A673 (cell line): ENCODE measurements at regions not wholly inside any gene's neighbourhood (a gene's known extent, or its start where the extent isn't known, plus 50 kb on each side); places are given as distances from the start of the nearest gene placed in this dataset.

ENCODE experiments used
- BruUV-seq: library from RNA; stranded (reverse); fragments of 400-500 nt; replicated peaks from 2 replicates; lab custom pipeline; 2021; lab: Mats Ljungman, UMichigan
- CTCF ChIA-PET: fragments of 300-600 bp; sonication (Branson Sonifier 250); formaldehyde crosslinking; loops from one replicate; lab custom pipeline; 2022; ENCODE audit warnings: antibody characterized with exemption; lab: Charles Lee
- POLR2A ChIA-PET: fragments of 300-600 bp; sonication (Branson Sonifier 250); formaldehyde crosslinking; loops from one replicate; lab custom pipeline; 2022; ENCODE audit warnings: antibody characterized with exemption; ENCODE audit not compliant: low non-redundant PET; lab: Charles Lee
- DNase-seq: peaks from one replicate; pipeline ENCODE4 v3.0.0-alpha.2; 2015; ENCODE audit warnings: low spot score
- H3K27ac ChIP-seq: fragments of 200-600 bp; sonication (generic); 2 replicates; pipeline ENCODE4 v1.5.1; 2016; ENCODE audit warnings: mixed run types, low read depth, mild to moderate bottlenecking, mixed read lengths, antibody characterized with exemption, low read length; ENCODE audit not compliant: poor library complexity, severe bottlenecking
- H3K27me3 ChIP-seq: fragments of 200-600 bp; sonication (generic); replicated peaks from 2 replicates; pipeline ENCODE4 v1.6.1; 2017; ENCODE audit warnings: mixed run types, low read depth, mild to moderate bottlenecking, mixed read lengths, antibody characterized with exemption, low read length; ENCODE audit not compliant: insufficient read depth, poor library complexity
- H3K36me3 ChIP-seq: fragments of 200-600 bp; sonication (generic); 2 replicates; pipeline ENCODE4 v1.6.1; 2016; ENCODE audit warnings: mixed run types, mild to moderate bottlenecking, mixed read lengths, antibody characterized with exemption, low read length; ENCODE audit not compliant: insufficient read depth, poor library complexity, severe bottlenecking
- H3K4me1 ChIP-seq: fragments of 200-600 bp; sonication (generic); 2 replicates; pipeline ENCODE4 v1.6.1; 2017; ENCODE audit warnings: mixed run types, mild to moderate bottlenecking, mixed read lengths, antibody characterized with exemption, low read length; ENCODE audit not compliant: insufficient read depth, poor library complexity, severe bottlenecking
- H3K4me3 ChIP-seq: fragments of 200-600 bp; sonication (generic); 2 replicates; pipeline ENCODE4 v1.5.1; 2016; ENCODE audit warnings: low read depth, mixed run types, mild to moderate bottlenecking, mixed read lengths, low read length; ENCODE audit not compliant: poor library complexity, severe bottlenecking
- H3K9me3 ChIP-seq: fragments of 200-600 bp; sonication (generic); 2 replicates; pipeline ENCODE4 v1.6.1; 2016; ENCODE audit warnings: mixed run types, low read depth, mild to moderate bottlenecking, mixed read lengths, antibody characterized with exemption, low read length; ENCODE audit not compliant: poor library complexity, severe bottlenecking
- EZH2 ChIP-seq: fragments of 200-600 bp; sonication (generic); IDR thresholded peaks from 2 replicates; pipeline ENCODE4 v1.6.1; 2017; ENCODE audit warnings: borderline replicate concordance, low read depth, mild to moderate bottlenecking, mixed read lengths, antibody characterized with exemption, low read length; ENCODE audit not compliant: poor library complexity, severe bottlenecking
- intact Hi-C: fragments of 100-400 bp; cut with micrococcal nuclease; formaldehyde crosslinking; loops from one replicate; pipeline ENCODE4 v1.10.0; 2022; ENCODE audit not compliant: unreplicated experiment
- TF ChIP-seq, protein P1 (sequence below): fragments of 300-800, 200-600 bp; sonication (generic); conservative IDR thresholded peaks from 2 replicates; pipeline ENCODE4 v1.5.1; 2017; ENCODE audit warnings: low read depth, mild to moderate bottlenecking, antibody characterized with exemption, low read length, moderate library complexity, mixed read lengths

DNA sequence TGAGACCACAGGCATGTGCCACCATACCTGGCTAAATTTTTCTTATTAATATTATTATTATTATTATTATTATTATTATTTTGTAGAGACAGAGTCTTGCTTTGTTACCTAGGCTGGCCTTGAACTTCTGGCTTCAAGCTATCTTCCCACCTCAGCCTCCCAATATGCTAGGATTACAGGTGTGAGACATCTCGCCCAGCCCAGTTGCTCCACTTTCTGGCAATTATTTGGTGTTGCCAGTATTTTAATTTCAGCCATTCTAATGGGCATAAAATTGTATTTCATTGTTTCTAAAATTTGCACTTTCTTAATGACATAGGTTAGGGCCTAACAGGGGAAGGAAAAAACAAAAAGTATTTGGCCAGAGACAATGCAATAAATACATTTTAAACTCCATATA lies 1217.6 kb upstream of the ALCAM start:
- CTCF ChIA-PET, result no interaction called here
- Histone ChIP-seq H3K4me1 (no peaks in the 10 kb centered on the region), H3K27me3 (no peaks in the 10 kb centered on the region), H3K36me3 (no peaks in the 10 kb centered on the region), H3K4me3 (no peak overlapping the region), H3K9me3 (no peaks in the 10 kb centered on the region), H3K27ac (no peak overlapping the region)
- TF ChIP-seq, protein P1, sequence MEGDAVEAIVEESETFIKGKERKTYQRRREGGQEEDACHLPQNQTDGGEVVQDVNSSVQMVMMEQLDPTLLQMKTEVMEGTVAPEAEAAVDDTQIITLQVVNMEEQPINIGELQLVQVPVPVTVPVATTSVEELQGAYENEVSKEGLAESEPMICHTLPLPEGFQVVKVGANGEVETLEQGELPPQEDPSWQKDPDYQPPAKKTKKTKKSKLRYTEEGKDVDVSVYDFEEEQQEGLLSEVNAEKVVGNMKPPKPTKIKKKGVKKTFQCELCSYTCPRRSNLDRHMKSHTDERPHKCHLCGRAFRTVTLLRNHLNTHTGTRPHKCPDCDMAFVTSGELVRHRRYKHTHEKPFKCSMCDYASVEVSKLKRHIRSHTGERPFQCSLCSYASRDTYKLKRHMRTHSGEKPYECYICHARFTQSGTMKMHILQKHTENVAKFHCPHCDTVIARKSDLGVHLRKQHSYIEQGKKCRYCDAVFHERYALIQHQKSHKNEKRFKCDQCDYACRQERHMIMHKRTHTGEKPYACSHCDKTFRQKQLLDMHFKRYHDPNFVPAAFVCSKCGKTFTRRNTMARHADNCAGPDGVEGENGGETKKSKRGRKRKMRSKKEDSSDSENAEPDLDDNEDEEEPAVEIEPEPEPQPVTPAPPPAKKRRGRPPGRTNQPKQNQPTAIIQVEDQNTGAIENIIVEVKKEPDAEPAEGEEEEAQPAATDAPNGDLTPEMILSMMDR, result no peak
- TF ChIP-seq EZH2, result no peak
- POLR2A ChIA-PET, result no interaction called here
- no peak for DNase-seq
- no TSS peak for BruUV-seq
- intact Hi-C loops, result no loop called here

DNA sequence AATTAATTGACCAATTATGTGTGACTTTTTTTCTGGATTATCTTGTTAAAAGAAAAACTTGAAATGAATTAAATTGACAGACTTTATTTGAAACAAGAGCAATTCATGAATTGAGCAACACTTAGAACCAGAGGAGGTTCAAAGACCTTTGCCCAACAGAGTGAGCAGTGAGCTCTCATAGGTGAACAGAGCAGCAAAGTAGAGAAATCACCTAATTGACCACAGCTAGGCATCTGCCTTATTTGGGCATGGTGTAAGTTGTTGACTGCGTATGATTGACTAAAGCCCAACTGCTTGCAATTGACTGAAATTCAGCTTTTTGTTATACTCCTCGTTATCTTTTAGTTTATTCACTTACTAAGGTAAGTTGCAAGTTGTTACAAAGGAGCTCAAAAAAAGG lies 1216.0 kb upstream of the ALCAM start:
- CTCF ChIA-PET, result no interaction called here
- H3K4me1 ChIP-seq, result no peaks in the 10 kb centered on the region
- H3K36me3 ChIP-seq, result no peaks in the 10 kb centered on the region
- TF ChIP-seq, protein P1, result no peak
- no peak for TF ChIP-seq EZH2
- no TSS peak for BruUV-seq
- H3K9me3 ChIP-seq, result no peaks in the 10 kb centered on the region
- H3K27me3 ChIP-seq, result no peaks in the 10 kb centered on the region
- no peak overlapping the region for H3K27ac ChIP-seq
- POLR2A ChIA-PET, result no interaction called here
- intact Hi-C loops, result no loop called here
- H3K4me3 ChIP-seq, result no peak overlapping the region
- no peak for DNase-seq

DNA sequence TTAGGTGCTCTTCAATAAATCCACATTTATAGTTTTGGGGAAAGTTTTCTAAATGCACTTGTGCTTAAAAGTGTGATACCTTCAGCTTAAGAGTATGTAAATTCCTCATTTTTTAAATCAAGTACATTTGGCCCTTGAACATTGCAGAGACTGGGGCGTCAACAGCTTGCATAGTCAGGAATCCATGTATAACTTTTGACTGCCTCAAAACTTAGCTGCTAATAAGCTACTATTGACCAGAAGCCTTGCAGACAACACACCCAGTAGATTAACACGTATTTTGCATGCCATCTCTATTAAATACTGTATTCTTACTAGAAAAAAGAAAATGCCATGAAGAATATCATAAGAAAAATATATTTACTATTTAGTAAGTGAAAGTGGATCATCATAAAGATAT lies 1211.8 kb upstream of the ALCAM start:
- TF ChIP-seq, protein P1, result no peak
- no peak for TF ChIP-seq EZH2
- intact Hi-C loops, result no loop called here
- no peaks in the 10 kb centered on the region for H3K36me3 ChIP-seq
- DNase-seq, result no peak
- no peak overlapping the region for H3K27ac ChIP-seq
- H3K4me1 ChIP-seq, result no peaks in the 10 kb centered on the region
- CTCF ChIA-PET, result no interaction called here
- BruUV-seq, result no TSS peak
- no peaks in the 10 kb centered on the region for H3K9me3 ChIP-seq
- no peak overlapping the region for H3K4me3 ChIP-seq
- POLR2A ChIA-PET, result no interaction called here
- H3K27me3 ChIP-seq, result no peaks in the 10 kb centered on the region
